Stimulated activated naive CD8-positive, alpha-beta T cell treated with anti-CD3 and anti-CD28 coated beads, Interleukin-15, Interleukin-2, amounts not matched to agents 100 U/mL and 50 U/mL, for 24 hours (primary cell): ENCODE measurements at regions not wholly inside any gene's neighbourhood (a gene's known extent, or its start where the extent isn't known, plus 50 kb on each side); places are given as distances from the start of the nearest gene placed in this dataset.
"Not testable (repeated sequence)": the region's sequence is repeated elsewhere in the genome, so short reads cannot be mapped to it uniquely, and the experiment has no call there.

Experiments
- ATAC-seq: fragments of 150-1000 bp; cut with Tn5 transposase; one replicate; pipeline ENCODE4 v1.10.0; 2021
- DNase-seq: peaks from one replicate; pipeline ENCODE4 v3.0.0; 2021

DNA sequence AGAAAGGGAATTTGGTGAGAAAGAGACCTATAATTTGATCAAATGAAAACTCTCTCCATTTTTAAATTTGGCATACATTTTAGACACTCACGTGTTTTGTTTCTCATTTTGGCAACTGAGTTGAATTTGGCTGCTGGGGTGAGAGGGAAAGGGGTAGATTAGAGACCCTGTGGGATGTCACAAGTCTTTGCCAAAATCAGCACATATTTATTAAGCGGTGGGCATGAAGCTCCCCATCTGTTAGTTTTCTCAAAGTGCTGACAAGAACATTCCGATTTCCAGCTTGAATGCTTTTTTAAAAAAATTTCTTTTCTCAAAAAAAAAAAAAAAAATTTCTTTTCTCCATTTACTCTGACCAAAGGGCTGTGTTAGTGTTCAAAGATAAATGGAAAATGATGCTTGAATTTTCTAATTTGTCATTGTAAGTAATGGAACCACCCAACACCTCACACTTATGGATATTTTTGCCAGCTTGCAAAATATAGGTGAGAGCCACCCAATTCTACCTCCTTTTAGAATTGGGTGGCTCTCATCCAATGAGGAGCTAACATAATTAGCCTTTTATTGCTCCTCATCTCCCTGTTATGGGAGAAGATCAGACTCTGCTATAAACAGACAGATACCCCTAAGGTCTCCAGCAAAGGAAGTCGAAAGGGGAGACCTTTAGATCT is 222.9 kb upstream of the FN1 start:
- ATAC-seq (no peak), DNase-seq (no peak)

DNA sequence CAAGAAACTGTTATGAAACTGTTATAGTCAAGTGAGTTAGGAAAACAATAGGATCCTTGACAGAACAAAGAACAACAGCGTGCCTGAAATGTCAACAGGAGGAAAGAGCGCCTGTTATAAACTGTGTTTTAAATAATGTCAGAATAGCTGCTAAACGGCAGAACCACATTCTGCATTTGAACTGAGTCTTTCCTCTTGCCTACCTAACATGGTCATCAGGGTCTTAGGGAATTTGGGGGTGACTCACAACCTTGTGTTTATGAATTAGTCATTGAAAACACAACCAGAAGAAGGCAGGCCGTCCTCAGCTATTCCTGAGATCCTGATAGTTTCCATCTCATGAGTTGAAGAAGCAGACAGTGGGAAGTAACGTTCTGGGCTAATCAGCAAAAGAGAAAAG is 222.0 kb upstream of the FN1 start:
- ATAC-seq = no peak
- no peak for DNase-seq

DNA sequence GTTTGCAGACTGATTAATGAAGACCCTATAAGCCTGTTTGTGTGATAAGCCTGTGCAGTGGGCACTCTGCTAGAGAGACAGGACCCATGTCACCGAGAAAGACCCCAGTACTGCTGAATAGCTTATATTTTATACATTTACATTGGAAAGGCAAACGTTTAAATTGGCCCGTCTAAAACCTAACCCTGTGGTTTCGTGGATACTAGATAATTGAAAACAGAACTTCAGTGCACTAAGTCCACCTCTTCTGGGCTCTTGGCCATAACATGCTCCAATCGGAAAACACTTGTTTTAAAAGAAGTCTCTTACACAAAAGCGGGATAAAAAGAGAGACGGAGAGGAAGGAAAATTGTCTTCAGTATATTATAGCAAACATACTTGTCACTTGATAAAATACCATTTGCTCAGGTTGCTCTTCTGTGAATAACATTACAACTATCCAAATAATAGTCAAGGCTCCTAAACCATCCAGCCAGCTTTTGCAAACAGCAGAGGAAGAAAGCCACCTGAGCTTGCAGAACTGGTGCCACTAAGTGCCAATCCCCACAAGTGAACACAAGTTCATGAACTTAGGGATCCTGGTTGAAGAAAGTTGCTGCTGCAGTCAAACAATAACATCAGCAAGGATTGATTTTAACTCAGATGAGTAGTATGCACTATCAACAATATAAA is 218.4 kb upstream of the FN1 start:
- no peak for ATAC-seq

DNA sequence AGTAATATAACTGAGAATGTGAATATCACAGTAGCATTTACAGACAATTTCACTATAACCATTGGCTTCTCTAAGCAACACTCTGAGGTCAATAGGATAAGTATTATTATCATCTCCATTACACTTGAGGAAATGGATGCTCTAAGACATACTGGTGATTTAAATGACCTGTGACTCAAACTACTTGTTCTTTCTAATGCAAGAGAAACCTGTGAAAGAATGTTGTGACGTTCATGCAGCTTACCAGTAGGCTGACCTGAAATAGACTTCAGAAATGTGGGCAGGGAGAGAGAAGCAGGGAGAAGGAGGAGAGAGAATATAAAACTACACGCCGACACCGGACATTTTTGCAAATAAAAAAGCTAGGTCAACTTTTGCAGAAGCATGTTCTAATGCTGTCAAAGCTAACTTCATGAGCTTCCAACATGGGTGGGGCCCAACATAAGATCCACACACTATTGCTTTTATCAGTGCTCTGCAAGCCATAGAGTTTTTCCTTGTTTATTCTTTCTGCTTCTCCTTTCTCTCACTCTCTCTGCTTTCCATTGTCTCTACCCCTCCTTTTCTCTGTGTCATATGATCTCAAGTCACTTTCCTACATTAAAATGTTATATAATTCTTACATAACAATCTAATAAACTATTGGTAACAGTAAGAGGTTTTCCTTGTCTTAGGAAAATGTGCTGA is 217.6 kb upstream of the FN1 start:
- ATAC-seq (no peak), DNase-seq (no peak)

More for the DNA sequence above, 218.4 kb upstream of the FN1 start:
- no peak for DNase-seq

DNA sequence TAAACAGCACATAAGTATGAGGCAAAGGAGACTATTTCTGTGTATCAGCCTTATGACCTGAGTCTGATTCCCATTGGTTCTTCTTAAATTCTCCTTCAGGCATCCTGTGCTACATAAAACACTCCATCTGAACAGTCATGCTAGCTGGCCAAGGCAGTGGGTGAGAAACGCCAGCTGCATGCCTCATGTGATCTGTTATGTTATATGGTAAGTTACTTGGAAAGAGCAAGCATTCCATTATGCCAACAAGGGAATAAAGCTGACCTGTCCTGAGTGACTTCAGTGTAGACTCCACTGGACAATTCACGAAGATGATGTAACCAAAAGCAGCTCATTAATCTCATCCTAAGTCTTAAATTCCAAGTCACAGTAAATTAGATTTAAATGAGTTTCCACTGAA is 216.5 kb upstream of the FN1 start:
- ATAC-seq = no peak
- DNase-seq = no peak

DNA sequence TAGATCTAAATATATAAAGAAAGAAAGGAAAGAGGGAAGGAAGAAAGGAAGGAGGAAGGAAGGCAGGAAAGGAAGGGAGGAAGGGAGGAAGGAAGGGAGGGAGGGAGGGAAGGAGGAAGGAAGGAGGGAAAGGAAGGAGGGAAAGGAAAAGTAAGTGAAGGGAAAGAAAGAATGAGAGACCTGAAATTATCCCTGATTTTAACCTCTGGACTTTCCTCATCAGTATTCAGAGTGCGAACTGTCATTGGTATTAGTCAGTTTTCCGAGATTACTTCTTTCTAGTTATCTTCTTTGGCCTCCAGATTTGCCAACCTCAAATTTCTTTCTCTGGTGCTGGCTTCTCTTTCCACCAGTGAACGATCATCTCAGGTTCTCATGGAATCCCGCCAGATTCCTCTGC is 215.5 kb upstream of the FN1 start:
- ATAC-seq (no peak), DNase-seq (no peak)

DNA sequence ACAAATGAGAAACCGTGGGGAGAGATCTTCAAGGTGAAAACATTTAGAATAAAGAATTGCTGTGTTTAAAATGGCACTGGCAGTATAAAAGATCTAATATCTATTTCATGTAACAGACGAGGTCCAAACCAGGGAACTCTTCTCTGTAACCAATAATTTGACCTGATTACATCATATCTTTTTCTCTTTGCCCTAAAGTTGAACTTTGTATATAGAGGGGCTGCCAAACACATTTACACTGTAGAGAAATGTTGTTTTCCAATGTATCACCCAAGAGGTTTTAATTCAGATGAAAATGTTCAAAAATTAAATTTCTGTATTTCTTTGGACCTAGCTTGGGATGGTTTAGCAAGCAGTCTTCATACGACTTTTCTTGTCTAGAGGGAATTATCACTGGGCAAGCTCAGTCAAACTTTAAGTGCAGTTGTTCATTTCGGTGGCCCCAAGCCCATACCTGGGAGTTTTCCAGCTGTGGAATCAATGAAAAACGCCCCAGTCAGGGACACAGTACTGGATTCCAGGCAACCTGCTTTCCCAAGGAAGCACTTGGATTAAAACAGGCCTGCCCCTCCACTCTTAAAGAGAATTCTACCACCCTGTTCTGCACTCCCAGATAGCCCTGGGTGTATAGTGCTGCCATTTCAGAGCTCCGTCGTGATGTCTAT is 208.5 kb upstream of the FN1 start:
- no peak for DNase-seq
- no peak for ATAC-seq

DNA sequence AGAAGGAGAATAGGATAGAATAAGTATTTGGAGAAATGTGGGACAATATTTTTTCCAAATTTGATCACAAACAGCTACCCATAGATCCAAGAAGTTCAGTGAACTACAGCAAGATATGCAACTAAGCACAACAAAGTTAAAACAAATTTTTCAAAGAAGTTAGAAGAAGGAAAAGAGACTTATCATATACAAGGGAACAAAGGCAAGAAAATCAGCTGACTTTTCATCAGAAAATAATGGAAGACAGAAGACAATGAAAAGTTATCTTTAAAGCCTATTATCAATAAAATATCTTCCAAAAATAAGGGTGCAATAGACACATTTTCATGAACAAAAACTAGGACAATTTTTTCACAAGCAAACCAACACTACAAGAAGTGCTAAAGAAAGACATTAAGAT is 202.8 kb upstream of the FN1 start:
- no peak for ATAC-seq

DNA sequence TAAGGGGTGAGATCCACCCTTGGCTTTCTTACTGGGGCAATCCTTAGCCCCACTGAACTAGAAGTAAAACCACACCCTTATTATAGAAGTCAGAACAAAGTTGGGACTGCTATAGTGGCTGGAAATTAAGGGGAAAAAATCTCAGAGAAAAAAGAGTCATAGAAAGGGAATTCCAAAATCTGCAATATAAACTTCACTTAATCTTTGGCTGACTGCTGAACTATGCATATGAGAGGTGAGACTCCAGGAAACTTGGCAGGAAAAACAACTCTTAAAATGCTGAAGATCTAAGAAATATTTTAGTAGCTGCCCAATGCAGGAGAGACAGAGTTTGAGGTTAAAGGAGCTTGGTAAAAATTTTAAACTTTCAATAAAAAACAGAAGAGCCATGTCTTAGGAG is 201.8 kb upstream of the FN1 start:
- no peak for DNase-seq
- no peak for ATAC-seq

More for the DNA sequence above, 202.8 kb upstream of the FN1 start:
- no peak for DNase-seq

DNA sequence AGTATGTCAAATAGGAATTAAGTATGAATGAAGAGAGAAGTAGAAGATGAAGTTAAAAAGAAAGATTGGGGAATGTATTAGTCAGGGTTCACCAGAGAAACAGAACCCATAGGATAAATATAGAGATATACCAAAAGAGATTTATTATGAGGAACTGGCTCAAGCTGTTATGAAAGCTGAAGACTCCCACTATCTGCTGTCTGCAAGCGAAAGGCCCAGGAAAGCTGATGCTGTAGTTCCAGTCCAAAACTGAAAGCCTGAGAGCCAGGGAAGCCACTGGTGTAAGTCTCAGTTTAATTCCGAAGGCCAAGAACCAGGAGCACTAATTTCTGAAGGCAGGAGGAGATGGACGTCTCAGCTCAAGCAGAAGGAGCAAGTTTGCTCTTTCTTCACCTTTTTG is 200.9 kb upstream of the FN1 start:
- no peak for ATAC-seq

DNA sequence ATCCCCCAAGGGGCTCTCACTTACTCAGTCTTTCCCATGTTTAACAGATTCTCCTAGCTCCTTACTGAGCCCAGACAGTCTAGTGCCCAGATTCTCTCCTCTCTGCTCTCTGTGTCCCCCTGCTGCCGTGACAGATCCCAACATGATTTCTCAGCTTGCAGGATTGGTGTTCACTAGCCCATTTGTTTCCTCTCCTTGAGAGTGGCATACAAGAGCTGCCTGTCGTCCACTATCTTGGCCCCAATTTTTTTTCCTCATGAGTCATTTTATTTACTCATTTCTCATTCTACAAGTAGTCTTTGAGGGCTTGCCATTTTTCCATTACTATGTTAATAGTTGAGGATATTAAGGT is 199.9 kb upstream of the FN1 start:
- no peak for ATAC-seq
- no peak for DNase-seq

More for the DNA sequence above, 200.9 kb upstream of the FN1 start:
- no peak for DNase-seq

DNA sequence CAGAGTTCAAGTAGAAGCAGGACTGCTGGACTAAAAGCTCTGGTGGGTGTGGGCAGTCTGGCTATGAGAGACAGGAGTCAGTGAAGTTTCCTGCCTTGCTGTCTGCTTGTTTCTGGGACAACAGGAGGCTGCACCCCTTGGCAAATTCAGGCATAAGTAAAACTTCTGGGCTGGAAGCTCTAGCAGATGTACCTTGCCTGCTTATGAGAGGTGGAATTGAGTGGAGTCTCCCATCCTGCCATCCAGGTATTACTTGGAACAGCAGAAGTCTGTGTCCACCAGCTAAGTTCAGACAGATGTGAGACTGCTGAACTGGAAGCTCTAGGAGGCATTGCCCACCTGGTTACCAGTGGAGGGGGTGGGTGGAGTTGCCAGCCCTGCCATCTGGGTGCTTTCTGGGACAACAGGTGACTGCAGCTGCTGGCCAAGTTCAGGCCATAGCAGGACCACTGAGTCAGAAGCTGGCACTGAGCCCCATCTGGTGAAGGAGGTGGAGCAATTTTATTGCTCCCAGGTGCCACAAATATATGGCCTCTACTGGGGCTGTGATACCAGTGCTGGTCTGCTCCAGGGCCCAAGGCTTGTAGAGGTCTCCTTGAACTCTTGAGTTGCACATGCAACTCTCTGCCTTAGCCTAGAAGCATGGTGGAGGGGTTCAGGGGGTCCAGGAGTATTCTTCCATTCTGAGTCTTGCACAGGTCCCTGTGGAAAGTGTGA is 199.4 kb upstream of the FN1 start:
- ATAC-seq (no peak), DNase-seq (no peak)

DNA sequence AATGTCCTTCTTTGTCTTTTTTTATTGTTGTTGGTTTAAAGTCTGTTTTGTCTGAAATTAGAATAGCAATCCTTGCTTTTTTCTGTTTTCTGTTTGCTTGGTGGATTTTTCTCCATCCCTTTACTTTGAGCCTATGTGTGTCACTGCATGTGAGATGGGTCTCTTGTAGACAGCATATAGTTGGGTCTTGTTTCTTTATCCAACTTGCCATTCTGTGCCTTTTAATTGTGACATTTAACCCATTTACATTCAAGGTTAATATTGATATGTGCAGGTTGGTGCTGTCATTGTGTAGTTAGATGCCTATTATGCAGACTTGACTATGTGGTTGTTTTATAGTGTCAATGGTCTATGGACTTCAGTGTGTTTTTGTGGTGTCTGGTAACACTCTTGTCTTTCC is 197.5 kb upstream of the FN1 start:
- DNase-seq (no peak), ATAC-seq (no peak)

DNA sequence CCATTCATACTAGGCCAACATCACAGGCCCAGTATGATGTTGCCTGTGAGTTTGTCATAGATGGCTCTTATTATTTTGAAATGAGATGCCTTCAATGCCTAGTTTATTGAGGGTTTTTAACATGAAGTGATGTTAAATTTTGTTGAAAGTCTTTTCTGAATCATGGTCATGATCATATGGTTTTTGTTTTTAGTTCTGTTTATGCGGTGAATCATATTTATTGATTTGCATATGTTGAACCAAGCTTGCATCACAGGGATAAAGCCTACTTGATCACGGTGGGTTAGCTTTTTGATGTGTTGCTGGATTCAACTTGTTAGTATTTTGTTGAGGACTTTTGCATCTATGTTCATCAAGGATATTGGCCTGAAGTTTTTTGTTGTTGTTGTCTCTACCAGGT is 195.8 kb upstream of the FN1 start:
- ATAC-seq (no peak), DNase-seq (no peak)

DNA sequence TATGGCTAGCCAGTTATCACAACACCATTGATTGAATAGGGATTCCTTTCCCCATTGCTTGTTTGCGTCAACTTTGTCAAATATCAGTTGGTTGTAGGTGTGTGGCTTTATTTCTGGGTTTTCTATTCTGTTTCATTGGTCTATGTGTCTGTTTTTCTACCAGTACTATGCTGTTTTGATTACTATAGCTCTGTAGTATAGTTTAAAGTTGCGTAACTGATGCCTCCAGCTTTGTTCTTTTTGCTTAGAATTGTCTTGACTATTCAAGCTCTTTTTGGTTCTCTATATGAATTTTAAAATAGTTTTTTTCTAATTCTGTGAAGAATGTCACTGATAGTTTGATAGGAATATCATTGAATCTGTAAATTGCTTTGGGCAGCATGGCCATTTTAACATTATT is 194.9 kb upstream of the FN1 start:
- not testable (repeated sequence) for ATAC-seq, DNase-seq

DNA sequence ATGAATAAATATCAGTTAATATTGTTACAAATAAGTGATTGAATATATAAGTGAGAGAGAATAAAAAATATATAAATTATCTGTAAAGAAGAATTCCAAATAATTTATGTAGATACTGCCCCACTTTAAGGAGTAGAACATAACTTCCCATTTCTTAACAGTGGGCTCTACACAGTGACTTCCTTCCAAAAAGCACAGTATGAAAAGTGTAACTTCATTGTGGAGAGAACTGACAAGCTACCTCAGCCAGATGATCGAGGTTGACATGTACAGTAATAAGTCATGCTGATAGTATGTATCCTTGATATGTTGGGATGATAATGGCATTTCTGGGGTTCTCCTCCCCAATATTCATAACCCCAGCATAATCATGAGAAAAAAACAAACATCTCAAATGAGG is 191.9 kb upstream of the FN1 start:
- no peak for DNase-seq
- ATAC-seq = no peak

DNA sequence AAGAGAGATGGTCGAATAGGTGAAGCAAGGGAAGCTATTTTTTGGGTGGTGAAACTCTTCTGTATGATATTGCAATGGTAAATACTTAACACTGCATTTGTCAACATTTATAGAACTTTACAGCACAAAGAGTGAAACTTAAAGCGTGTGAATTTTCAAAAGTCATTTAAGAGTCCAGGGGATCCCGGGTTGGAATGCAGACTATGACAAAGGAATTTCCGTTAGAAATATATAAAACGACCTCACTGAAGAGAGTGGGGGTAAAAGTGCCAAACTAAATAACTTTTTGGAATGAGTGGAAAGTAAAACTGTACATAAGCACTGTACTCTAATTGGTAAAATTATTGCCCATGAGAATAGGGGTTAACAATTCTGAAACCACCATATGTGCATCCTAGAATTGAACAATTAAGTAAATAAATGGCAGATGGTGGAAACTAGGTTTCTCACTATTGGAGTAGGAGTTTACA is 191.0 kb upstream of the FN1 start:
- ATAC-seq (no peak), DNase-seq (no peak)

DNA sequence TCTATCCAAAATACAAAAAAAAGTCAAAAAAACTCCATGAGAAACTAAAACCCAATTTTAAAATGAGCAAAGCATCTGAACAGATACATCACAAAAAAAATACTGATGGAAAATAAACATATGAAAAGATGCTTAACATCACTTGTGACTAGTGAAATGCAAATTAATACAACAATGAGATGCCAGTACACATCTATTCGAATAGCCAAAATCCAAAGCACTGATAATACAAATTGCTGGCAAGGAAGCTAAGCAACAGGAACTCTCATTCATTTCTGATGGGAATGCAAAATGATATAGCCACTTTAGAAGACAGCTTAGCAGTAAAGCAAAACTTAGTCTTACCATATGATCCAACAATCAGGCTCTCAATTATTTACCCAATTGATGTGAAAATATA is 190.2 kb upstream of the FN1 start:
- DNase-seq (no peak), ATAC-seq (no peak)

DNA sequence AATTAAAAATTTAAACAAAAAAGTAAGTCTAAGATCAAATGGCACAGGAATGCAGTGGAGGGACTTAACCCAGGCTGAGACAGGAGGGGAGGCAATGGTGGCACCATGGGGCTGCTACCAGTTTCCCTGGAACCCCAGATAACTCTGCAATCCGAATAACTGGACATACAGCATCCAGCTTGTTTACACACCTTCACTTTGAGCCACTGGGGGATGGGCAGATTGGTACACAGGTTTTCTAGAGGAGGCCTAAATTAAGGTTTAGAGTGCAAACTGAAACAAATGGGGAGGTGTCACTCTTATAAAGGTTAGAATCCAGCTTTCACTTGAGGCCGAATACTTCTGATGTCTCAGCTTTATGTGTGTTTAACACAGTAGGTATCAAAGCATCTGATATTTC is 189.3 kb upstream of the FN1 start:
- ATAC-seq (no peak), DNase-seq (no peak)

DNA sequence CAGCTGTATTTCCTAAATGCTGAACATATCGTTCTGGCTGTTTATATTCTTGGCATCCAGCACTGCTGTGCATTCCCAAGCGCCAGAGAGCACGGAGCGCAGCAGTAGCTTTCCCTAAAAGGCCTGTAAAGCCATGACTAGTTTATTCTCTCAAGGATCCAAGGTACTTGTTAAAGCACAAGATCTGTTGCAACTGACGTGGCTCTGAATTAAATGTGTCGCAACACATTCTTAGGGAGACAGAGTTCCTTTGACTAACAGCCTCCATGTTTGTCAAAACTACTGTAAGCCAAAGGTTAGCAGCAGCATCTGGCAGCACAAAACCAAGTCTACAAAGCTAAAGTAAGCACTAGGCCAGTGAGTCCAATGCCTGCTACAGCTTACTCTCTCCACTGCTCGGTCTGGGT is 188.6 kb upstream of the FN1 start:
- DNase-seq = no peak

DNA sequence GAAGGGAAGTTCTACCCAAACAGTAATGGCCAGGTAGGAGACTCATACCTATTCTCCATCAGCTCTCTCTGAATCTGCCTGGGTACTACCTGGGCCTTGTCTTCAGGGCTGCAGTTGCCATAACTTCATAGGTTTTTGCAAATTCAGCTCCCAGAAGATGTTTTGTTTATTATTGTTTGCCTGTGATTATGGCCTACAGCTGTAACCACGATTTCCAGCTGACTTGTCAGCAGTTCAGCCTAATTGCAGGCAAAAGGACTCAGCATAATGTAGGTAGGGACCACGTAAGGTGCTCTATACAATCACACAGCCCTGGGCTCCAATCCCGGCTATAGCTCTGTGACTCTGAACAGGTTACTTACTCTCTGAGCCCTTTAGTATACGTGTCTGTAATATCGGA is 187.0 kb upstream of the FN1 start:
- DNase-seq = no peak
- no peak for ATAC-seq

More for the DNA sequence above, 188.6 kb upstream of the FN1 start:
- ATAC-seq = no peak

DNA sequence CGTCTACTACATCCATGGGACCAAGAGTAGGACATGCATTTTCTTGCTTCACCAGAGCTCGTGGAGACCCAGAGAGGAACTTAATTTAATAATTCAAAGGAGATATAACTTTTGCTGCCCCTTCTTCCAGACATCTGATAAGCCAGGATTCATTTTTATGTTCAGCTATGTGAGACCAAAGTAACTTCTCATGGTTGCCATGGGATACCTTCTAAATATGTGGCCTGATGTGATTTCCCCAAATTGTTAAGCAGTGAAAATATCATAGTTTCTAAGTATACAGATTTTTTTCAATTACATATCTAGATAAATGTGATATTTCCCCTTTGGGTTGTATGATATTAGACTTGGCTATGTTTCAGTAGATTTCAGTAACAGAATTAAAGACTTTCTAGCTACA is 185.5 kb upstream of the FN1 start:
- ATAC-seq (no peak), DNase-seq (no peak)
